Activated T-cell treated with anti-CD3 and anti-CD28 coated beads, Interleukin-2, amount 50 U/mL, for 24 hours (primary cell): ENCODE measurements at regions not wholly inside any gene's neighbourhood (a gene's known extent, or its start where the extent isn't known, plus 50 kb on each side); places are given as distances from the start of the nearest gene placed in this dataset.
A peak's percentile ranks its signal among the peaks of the same experiment; 100 is the strongest.

Experiments used
- DNase-seq: peaks from one replicate; pipeline ENCODE4 v3.0.0-alpha.2; 2020
- H3K27ac Mint-ChIP-seq: 2 replicates; pipeline ENCODE4 v1.8.0; 2020; ENCODE audit warnings: mild to moderate bottlenecking, mixed read lengths
- H3K27me3 Mint-ChIP-seq: 2 replicates; pipeline ENCODE4 v1.8.0; 2020; ENCODE audit warnings: mixed read lengths
- H3K36me3 Mint-ChIP-seq: 2 replicates; pipeline ENCODE4 v1.8.0; 2020; ENCODE audit warnings: low read depth, mixed read lengths
- H3K4me1 Mint-ChIP-seq: 2 replicates; pipeline ENCODE4 v1.8.0; 2020; ENCODE audit warnings: low read depth, mixed read lengths
- H3K4me3 Mint-ChIP-seq: 2 replicates; pipeline ENCODE4 v1.8.0; 2020; ENCODE audit warnings: mild to moderate bottlenecking, moderate library complexity, mixed read lengths
- H3K9me3 Mint-ChIP-seq: 2 replicates; pipeline ENCODE4 v1.8.0; 2020; ENCODE audit warnings: mixed read lengths

- no peak overlapping the region for H3K27ac Mint-ChIP-seq
- H3K36me3 Mint-ChIP-seq, result no peaks in the 10 kb centered on the region
- H3K4me3 Mint-ChIP-seq, result peak overlapping the region; percentile 52
Observed at GRCh38 chr16:85171004-85171758, 58.9 kb upstream of the CIBAR2 start.

GRCh38 chr16:85171759-85172454 lies 59.6 kb upstream of the CIBAR2 start:
- Mint-ChIP-seq H3K27me3 (peaks cover 84% of the 10 kb centered on the region), H3K9me3 (no peaks in the 10 kb centered on the region), H3K27ac (no peak overlapping the region), H3K4me3 (no peak overlapping the region), H3K36me3 (no peaks in the 10 kb centered on the region), H3K4me1 (peaks cover 5% of the 10 kb centered on the region)
- no peak for DNase-seq

More at GRCh38 chr16:85171004-85171758, 58.9 kb upstream of the CIBAR2 start:
- H3K4me1 Mint-ChIP-seq, result peaks cover 5% of the 10 kb centered on the region
- H3K9me3 Mint-ChIP-seq, result no peaks in the 10 kb centered on the region
- no peak for DNase-seq
- peaks cover 82% of the 10 kb centered on the region for H3K27me3 Mint-ChIP-seq

- no peak overlapping the region for H3K4me3 Mint-ChIP-seq
- no peaks in the 10 kb centered on the region for H3K9me3 Mint-ChIP-seq
Observed at GRCh38 chr16:85172455-85173145, 60.3 kb upstream of the CIBAR2 start.

GRCh38 chr16:85173146-85173980 lies 61.1 kb upstream of the CIBAR2 start:
- Mint-ChIP-seq H3K36me3 (no peaks in the 10 kb centered on the region), H3K4me1 (peaks cover 5% of the 10 kb centered on the region), H3K27ac (no peak overlapping the region), H3K9me3 (no peaks in the 10 kb centered on the region), H3K4me3 (no peak overlapping the region), H3K27me3 (peaks cover 81% of the 10 kb centered on the region)
- DNase-seq, result no peak

More at GRCh38 chr16:85172455-85173145, 60.3 kb upstream of the CIBAR2 start:
- H3K27me3 Mint-ChIP-seq, result peaks cover 83% of the 10 kb centered on the region
- no peaks in the 10 kb centered on the region for H3K36me3 Mint-ChIP-seq
- no peak for DNase-seq
- H3K4me1 Mint-ChIP-seq, result peaks cover 5% of the 10 kb centered on the region
- no peak overlapping the region for H3K27ac Mint-ChIP-seq

- Mint-ChIP-seq H3K27me3 (peaks cover 80% of the 10 kb centered on the region), H3K27ac (no peak overlapping the region), H3K36me3 (no peaks in the 10 kb centered on the region), H3K4me3 (no peak overlapping the region), H3K4me1 (peaks cover 3% of the 10 kb centered on the region), H3K9me3 (no peaks in the 10 kb centered on the region)
- no peak for DNase-seq
Observed at GRCh38 chr16:85173981-85174751, 61.9 kb upstream of the CIBAR2 start.

- Mint-ChIP-seq H3K9me3 (no peaks in the 10 kb centered on the region), H3K36me3 (no peaks in the 10 kb centered on the region), H3K4me3 (no peak overlapping the region), H3K4me1 (peaks cover 3% of the 10 kb centered on the region), H3K27ac (no peak overlapping the region), H3K27me3 (peaks cover 84% of the 10 kb centered on the region)
- no peak for DNase-seq
Observed at GRCh38 chr16:85174871-85175723, 62.8 kb upstream of the CIBAR2 start.

- H3K27me3 Mint-ChIP-seq, result peaks cover 77% of the 10 kb centered on the region
- H3K4me1 Mint-ChIP-seq, result peaks cover 3% of the 10 kb centered on the region
- no peaks in the 10 kb centered on the region for H3K9me3 Mint-ChIP-seq
- no peak for DNase-seq
- H3K36me3 Mint-ChIP-seq, result no peaks in the 10 kb centered on the region
- H3K4me3 Mint-ChIP-seq, result no peak overlapping the region
- no peak overlapping the region for H3K27ac Mint-ChIP-seq
Observed at GRCh38 chr16:85175724-85176233, 63.5 kb upstream of the CIBAR2 start.

- Mint-ChIP-seq H3K4me3 (no peak overlapping the region), H3K36me3 (no peaks in the 10 kb centered on the region), H3K4me1 (peaks cover 3% of the 10 kb centered on the region), H3K27ac (no peak overlapping the region), H3K9me3 (no peaks in the 10 kb centered on the region), H3K27me3 (peaks cover 67% of the 10 kb centered on the region)
- DNase-seq, result no peak
Observed at GRCh38 chr16:85176541-85177447, 64.5 kb upstream of the CIBAR2 start.

- Mint-ChIP-seq H3K27me3 (peaks cover 60% of the 10 kb centered on the region), H3K9me3 (no peaks in the 10 kb centered on the region), H3K36me3 (no peaks in the 10 kb centered on the region), H3K4me3 (no peak overlapping the region), H3K27ac (no peak overlapping the region), H3K4me1 (peaks cover 3% of the 10 kb centered on the region)
- no peak for DNase-seq
Observed at GRCh38 chr16:85177448-85177846, 65.2 kb upstream of the CIBAR2 start.

GRCh38 chr16:85178006-85178591 lies 65.8 kb upstream of the CIBAR2 start:
- H3K27me3 Mint-ChIP-seq, result peaks cover 54% of the 10 kb centered on the region
- DNase-seq, result no peak
- no peaks in the 10 kb centered on the region for H3K9me3 Mint-ChIP-seq
- H3K36me3 Mint-ChIP-seq, result no peaks in the 10 kb centered on the region
- no peaks in the 10 kb centered on the region for H3K4me1 Mint-ChIP-seq
- H3K4me3 Mint-ChIP-seq, result no peak overlapping the region
- no peak overlapping the region for H3K27ac Mint-ChIP-seq

- H3K27ac Mint-ChIP-seq, result no peak overlapping the region
- no peaks in the 10 kb centered on the region for H3K4me1 Mint-ChIP-seq
- peaks cover 49% of the 10 kb centered on the region for H3K27me3 Mint-ChIP-seq
- no peak overlapping the region for H3K4me3 Mint-ChIP-seq
- H3K9me3 Mint-ChIP-seq, result no peaks in the 10 kb centered on the region
- no peaks in the 10 kb centered on the region for H3K36me3 Mint-ChIP-seq
- DNase-seq, result no peak
Observed at GRCh38 chr16:85178596-85178995, 66.3 kb upstream of the CIBAR2 start.
